ENCODE measurements at regions not wholly inside any gene's neighbourhood (a gene's known extent, or its start where the extent isn't known, plus 50 kb on each side); places are given as distances from the start of the nearest gene placed in this dataset.

- TF ChIP-seq, protein P1, sequence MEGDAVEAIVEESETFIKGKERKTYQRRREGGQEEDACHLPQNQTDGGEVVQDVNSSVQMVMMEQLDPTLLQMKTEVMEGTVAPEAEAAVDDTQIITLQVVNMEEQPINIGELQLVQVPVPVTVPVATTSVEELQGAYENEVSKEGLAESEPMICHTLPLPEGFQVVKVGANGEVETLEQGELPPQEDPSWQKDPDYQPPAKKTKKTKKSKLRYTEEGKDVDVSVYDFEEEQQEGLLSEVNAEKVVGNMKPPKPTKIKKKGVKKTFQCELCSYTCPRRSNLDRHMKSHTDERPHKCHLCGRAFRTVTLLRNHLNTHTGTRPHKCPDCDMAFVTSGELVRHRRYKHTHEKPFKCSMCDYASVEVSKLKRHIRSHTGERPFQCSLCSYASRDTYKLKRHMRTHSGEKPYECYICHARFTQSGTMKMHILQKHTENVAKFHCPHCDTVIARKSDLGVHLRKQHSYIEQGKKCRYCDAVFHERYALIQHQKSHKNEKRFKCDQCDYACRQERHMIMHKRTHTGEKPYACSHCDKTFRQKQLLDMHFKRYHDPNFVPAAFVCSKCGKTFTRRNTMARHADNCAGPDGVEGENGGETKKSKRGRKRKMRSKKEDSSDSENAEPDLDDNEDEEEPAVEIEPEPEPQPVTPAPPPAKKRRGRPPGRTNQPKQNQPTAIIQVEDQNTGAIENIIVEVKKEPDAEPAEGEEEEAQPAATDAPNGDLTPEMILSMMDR (IDR thresholded peaks at IDR 0.05), result peak in 3 of 4 experiments; percentile 13 to 28 (median 14)
- TF ChIP-seq POLR2A (IDR thresholded peaks at IDR 0.05) (no peak), POLR2AphosphoS5 (IDR thresholded peaks at IDR 0.05) (no peak)
Observed at GRCh38 chr12:114166362-114166761, 200.2 kb upstream of the RBM19 start.

Measured in prostate gland (tissue), 2 donors.